ENCODE measurements at regions not wholly inside any gene's neighbourhood (a gene's known extent, or its start where the extent isn't known, plus 50 kb on each side); places are given as distances from the start of the nearest gene placed in this dataset.

DNA sequence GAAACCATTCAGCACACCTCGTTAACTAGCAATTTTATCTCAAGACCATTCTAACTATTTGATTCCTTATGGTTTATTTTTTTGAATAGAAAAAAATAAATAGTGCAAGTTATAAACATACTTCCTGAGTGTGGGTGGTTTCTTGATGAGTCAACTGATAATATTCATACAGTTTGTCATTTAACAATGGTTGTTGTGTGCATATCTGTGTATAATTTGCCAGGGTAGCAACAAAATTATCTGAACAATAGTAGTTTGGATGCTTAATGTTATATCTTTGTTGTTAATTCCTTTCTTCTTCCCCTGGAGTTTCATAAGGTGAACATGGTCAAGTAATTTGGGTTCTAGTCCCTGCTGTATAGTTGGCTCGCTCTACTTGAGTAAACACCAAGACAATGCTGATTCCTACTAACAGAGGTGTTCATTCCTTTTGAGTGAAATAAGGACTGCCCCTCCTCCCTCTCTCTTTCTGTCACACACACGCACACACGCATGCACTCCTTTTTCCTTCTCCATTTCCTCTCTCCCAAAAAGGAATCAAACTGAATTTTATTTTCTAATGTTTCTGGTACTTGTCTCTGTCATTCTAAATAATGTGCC lies 938.1 kb upstream of the EPHA7 start:
- TF ChIP-seq POLR2AphosphoS5 (IDR thresholded peaks at IDR 0.05; ENCODE audit: low read depth, low read length): no peak
- TF ChIP-seq, protein P1, sequence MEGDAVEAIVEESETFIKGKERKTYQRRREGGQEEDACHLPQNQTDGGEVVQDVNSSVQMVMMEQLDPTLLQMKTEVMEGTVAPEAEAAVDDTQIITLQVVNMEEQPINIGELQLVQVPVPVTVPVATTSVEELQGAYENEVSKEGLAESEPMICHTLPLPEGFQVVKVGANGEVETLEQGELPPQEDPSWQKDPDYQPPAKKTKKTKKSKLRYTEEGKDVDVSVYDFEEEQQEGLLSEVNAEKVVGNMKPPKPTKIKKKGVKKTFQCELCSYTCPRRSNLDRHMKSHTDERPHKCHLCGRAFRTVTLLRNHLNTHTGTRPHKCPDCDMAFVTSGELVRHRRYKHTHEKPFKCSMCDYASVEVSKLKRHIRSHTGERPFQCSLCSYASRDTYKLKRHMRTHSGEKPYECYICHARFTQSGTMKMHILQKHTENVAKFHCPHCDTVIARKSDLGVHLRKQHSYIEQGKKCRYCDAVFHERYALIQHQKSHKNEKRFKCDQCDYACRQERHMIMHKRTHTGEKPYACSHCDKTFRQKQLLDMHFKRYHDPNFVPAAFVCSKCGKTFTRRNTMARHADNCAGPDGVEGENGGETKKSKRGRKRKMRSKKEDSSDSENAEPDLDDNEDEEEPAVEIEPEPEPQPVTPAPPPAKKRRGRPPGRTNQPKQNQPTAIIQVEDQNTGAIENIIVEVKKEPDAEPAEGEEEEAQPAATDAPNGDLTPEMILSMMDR (IDR thresholded peaks at IDR 0.05): no peak
